Heart left ventricle (tissue), 16 donors: ENCODE measurements at regions not wholly inside any gene's neighbourhood (a gene's known extent, or its start where the extent isn't known, plus 50 kb on each side); places are given as distances from the start of the nearest gene placed in this dataset.
A peak's percentile ranks its signal among the peaks of the same experiment; 100 is the strongest.

Experiments
- ATAC-seq, 4 donors: fragments of 200-7000 bp; cut with Tn5 transposase; one replicate each; pipeline ENCODE4 v1.9.1; 2020 to 2022; ENCODE audit warnings: moderate library complexity in 4 of 4, mild to moderate bottlenecking in 3 of 4, moderate number of reproducible peaks in 1 of 4
- DNase-seq, 5 donors: peaks; one replicate each; pipeline ENCODE4 v3.0.0-alpha.2; 2020
- H3K27ac ChIP-seq, 12 donors: fragments of 200-600 bp; sonication (generic) in 4 of 12; one replicate each; pipeline versions ENCODE4 v1.5.0 to v1.8.0; 2016 to 2022; ENCODE audit warnings: mild to moderate bottlenecking in 2 of 12
- H3K27me3 ChIP-seq, 9 donors: fragments of 200-600 bp; sonication (generic) in 2 of 9; one replicate each; pipeline versions ENCODE4 v1.5.1 to v1.8.0; 2016 to 2022; ENCODE audit warnings: mild to moderate bottlenecking in 3 of 9
- H3K36me3 ChIP-seq, 9 donors: fragments of 200-600 bp; sonication (generic) in 2 of 9; one replicate each; pipeline versions ENCODE4 v1.5.0 to v1.8.0; 2018 to 2022; ENCODE audit warnings: mild to moderate bottlenecking in 2 of 9
- H3K4me1 ChIP-seq, 12 donors: fragments of 200-600 bp; sonication (generic) in 4 of 12; one replicate each; pipeline versions ENCODE4 v1.5.0 to v1.8.0; 2016 to 2022; ENCODE audit warnings: mild to moderate bottlenecking in 3 of 12
- H3K4me3 ChIP-seq, 12 donors: fragments of 200-600 bp; sonication (generic) in 4 of 12; one replicate each; pipeline versions ENCODE4 v1.5.0 to v1.8.0; 2017 to 2022; ENCODE audit warnings: mild to moderate bottlenecking in 9 of 12, moderate library complexity in 4 of 12
- H3K9me3 ChIP-seq, 12 donors: fragments of 200-600 bp; sonication (generic) in 4 of 12; one replicate each; pipeline versions ENCODE4 v1.5.0 to v1.8.0; 2016 to 2022; ENCODE audit warnings: mild to moderate bottlenecking in 1 of 12
- POLR2A ChIP-seq, 2 donors: fragments of 450-650 bp; IDR thresholded peaks; one replicate each; pipeline ENCODE4 v1.6.1; 2017; ENCODE audit warnings: antibody characterized with exemption in 2 of 2, mild to moderate bottlenecking in 2 of 2, moderate library complexity in 2 of 2
- WGBS, 4 donors: extraction: QIAGEN DNeasy Blood & Tissue Kit in 2 of 4; methylation state at CpG; one replicate each; pipeline versions ENCODE4 v1.1.5 to v1.1.7; 2013 to 2018; 5-methylcytosine and 5-hydroxymethylcytosine counted together
- intact Hi-C, 10 donors: fragments of 100-400 bp; cut with DNase I; formaldehyde crosslinking; loops; one replicate each; pipeline versions ENCODE4 v1.11.1 to v1.14.2; 2022
- TF ChIP-seq, protein P1 (sequence below), 12 donors: fragments of 200-600 bp; sonication (generic) in 4 of 12; IDR thresholded peaks; one replicate each; pipeline versions ENCODE4 v1.5.0 to v1.8.0; 2018 to 2022; ENCODE audit warnings: antibody characterized with exemption in 12 of 12, mild to moderate bottlenecking in 5 of 12
- donor health status: ischemic (EF 13 %, LVEDD 7.1; RV severe dilation, severe dysfunction).
- donor health status: healthy with polysubstance abuse.
- donor health status: DM: no; HTN: yes; CAD: no.
- donor health status: DM: no; HTN: no; CAD: no.
- donor health status: ischemic (EF 25% LVEDD 6.9; RV normal size, moderate dysfunction).
- donor health status: ischemic (EF 25% LVEDD 5.7; RV mildly dilated, moderate dysfunction).
- donor health status: healthy.
- donor health status: DM: yes; HTN: yes; CAD: no.
- donor health status: ischemic (EF 35%, LVEDD 5.7; RV mildly dilated, moderate dysfunction).
- donor health status: nonischemic (EF 11% LVEDD 7.7; RV severe dilation, severe dysfunction).
- donor health status: DM: yes; HTN: yes; CAD: no.
- donor health status: PGD.
- donor health status: ischemic (EF 29% LVEDD 5.4; RV normal size, mild dysfunction).
- donor health status: nonischemic (EF 23%, LVEDD 6.1; RV moderate dilation, normal function).

DNA sequence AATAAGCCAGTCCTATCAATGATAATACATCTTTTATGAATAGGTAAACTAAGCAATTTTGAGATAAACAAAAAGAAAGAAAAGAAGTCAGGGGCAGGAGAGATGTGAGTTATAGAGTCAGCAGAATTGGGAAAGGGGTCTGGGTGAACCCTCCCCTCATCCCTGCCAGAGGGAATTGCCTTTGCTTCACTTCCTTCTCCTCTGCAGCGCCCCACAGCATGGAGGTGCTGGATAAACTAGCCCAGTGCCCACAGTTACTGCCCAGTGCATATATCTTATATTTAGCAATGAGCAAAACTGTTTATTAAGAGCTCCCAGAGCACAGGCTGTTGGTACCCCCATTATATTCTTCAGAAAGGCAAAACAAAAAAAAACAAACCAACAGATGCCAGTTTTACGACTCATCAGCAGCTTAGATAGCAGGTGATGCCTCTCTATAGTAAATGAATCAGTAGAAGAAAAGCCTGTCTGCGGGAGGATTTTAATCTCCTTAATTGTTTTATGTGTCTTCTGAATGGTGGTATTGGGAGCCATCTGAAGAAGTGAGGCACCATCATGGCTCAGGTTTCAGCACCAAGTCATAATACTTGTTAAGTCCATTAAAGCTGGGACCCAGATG is 419.2 kb downstream of the EPM2A start:
- 86 to 92% (median 88%) methylated on average over 3 of the region's 3 CpGs for WGBS, 4 donors
- ATAC-seq (no peak), DNase-seq (no peak)
- Histone ChIP-seq H3K4me1 (no peaks in the 10 kb centered on the region), H3K27me3 (no peaks in the 10 kb centered on the region), H3K9me3 (peaks cover 0 to 11% (median 0%) of the 10 kb centered on the region in 12 donors), H3K27ac (no peak overlapping the region), H3K4me3 (no peak overlapping the region), H3K36me3 (no peaks in the 10 kb centered on the region)
- intact Hi-C loops = no loop called here
- no peak for TF ChIP-seq POLR2A (IDR thresholded peaks at IDR 0.05)
- TF ChIP-seq, protein P1, sequence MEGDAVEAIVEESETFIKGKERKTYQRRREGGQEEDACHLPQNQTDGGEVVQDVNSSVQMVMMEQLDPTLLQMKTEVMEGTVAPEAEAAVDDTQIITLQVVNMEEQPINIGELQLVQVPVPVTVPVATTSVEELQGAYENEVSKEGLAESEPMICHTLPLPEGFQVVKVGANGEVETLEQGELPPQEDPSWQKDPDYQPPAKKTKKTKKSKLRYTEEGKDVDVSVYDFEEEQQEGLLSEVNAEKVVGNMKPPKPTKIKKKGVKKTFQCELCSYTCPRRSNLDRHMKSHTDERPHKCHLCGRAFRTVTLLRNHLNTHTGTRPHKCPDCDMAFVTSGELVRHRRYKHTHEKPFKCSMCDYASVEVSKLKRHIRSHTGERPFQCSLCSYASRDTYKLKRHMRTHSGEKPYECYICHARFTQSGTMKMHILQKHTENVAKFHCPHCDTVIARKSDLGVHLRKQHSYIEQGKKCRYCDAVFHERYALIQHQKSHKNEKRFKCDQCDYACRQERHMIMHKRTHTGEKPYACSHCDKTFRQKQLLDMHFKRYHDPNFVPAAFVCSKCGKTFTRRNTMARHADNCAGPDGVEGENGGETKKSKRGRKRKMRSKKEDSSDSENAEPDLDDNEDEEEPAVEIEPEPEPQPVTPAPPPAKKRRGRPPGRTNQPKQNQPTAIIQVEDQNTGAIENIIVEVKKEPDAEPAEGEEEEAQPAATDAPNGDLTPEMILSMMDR (IDR thresholded peaks at IDR 0.05) = no peak

DNA sequence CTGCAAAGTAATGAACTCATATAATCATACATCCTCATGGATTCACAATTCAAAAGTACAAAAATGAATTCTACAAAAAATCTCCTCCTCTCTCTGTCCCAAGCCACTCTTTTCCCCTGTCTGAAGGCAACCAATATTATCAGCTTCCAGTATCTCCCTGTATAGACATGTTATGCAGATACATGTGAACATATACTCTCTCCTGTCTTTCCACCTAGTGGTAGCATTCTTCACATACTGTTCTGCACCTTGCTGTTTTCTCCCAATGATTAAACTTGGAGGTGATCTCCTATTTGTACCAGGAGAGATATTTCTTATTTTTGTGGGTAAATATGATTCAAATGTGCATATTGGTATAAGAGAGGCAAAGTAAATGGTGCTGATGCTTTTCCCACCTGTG is 416.4 kb downstream of the EPM2A start:
- Histone ChIP-seq H3K9me3 (peaks cover 0 to 11% (median 0%) of the 10 kb centered on the region in 12 donors), H3K4me3 (no peak overlapping the region), H3K4me1 (peaks cover 0 to 5% (median 0%) of the 10 kb centered on the region in 12 donors), H3K27me3 (no peaks in the 10 kb centered on the region), H3K36me3 (no peaks in the 10 kb centered on the region), H3K27ac (no peak overlapping the region)
- ATAC-seq (no peak), DNase-seq (no peak)
- no peak for TF ChIP-seq POLR2A (IDR thresholded peaks at IDR 0.05)
- TF ChIP-seq, protein P1 (IDR thresholded peaks at IDR 0.05) = no peak
- intact Hi-C loops = no loop called here

DNA sequence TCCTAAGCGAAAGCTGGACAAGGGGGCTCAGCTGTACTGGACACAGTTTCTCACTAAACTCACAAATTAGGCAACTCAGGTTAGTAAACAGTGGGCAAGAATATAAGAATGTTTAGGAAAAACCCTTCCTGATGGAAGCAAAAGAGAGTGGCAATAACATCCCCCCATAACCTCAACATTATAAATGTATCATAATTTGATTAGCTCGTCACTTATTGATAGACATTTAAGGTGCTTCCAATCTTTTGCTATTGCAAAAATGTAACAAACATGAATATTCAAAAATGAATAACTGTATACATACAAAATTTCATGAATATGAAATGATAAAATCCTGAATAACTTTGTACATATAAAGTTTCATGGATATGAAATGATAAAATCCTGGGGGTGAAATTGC is 415.7 kb downstream of the EPM2A start:
- H3K27ac ChIP-seq = no peak overlapping the region
- H3K9me3 ChIP-seq = peaks cover 0 to 11% (median 0%) of the 10 kb centered on the region in 12 donors
- H3K4me3 ChIP-seq = no peak overlapping the region
- H3K4me1 ChIP-seq = peaks cover 0 to 12% (median 2%) of the 10 kb centered on the region in 12 donors
- no peak for DNase-seq
- TF ChIP-seq POLR2A (IDR thresholded peaks at IDR 0.05) = no peak
- 86 to 96% (median 91%) methylated on average over 2 of the region's 2 CpGs for WGBS, 4 donors
- intact Hi-C loops = no loop called here
- ATAC-seq = no peak
- H3K27me3 ChIP-seq = no peaks in the 10 kb centered on the region
- no peaks in the 10 kb centered on the region for H3K36me3 ChIP-seq

DNA sequence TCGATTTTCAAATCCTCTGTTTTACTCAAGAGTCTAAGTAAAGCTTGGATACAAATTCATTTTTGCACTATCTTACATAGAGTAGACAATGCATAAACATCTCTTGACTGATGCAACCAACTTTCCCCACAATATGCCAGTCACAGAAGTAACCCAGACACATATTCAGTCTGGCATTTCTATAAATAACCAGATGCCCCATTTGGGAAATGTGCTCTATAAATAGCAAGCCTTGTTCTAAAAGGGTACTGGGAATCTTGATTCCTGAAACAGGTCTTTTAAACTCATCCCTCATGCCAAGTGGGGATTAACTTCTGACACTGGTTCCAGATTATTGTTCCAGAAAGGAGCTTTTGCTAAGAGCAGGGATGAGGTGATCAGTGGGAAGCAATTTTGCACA is 411.7 kb downstream of the EPM2A start:
- ATAC-seq = peak; percentile 94 to 98 (median 95)
- Histone ChIP-seq H3K4me3 (no peak overlapping the region), H3K27ac (peak overlapping the region; percentile 8 to 86 (median 60)), H3K27me3 (no peaks in the 10 kb centered on the region), H3K36me3 (no peaks in the 10 kb centered on the region), H3K9me3 (no peaks in the 10 kb centered on the region), H3K4me1 (peaks cover 0 to 15% (median 2%) of the 10 kb centered on the region in 12 donors)
- WGBS, 4 donors = 65 to 84% (median 70%) methylated on average over 1 of the region's 1 CpG
- DNase-seq = no peak
- intact Hi-C loops = no loop called here
- no peak for TF ChIP-seq POLR2A (IDR thresholded peaks at IDR 0.05)
- TF ChIP-seq, protein P1 (IDR thresholded peaks at IDR 0.05) = no peak

DNA sequence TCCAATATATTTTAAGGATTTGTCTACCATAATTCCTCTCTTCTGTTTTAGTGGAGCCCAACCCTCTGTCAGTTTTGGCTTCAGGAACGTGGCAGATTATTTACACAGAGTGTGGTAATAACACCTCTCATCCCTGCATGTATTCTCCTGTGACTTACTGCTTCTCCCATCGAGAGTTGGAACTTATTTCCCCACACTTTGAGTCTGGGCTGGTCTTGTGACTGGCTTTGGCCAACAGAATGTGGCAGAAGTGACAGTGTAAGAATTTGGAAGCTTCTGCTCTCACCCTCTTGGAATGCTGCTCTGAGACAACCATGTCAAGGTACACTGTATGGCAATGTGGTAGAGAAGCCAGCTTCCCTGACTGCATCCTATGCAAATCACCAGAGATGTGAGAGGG is 407.7 kb downstream of the EPM2A start:
- TF ChIP-seq POLR2A (IDR thresholded peaks at IDR 0.05) = no peak
- TF ChIP-seq, protein P1 (IDR thresholded peaks at IDR 0.05) = no peak
- intact Hi-C loops = no loop called here
- no peaks in the 10 kb centered on the region for H3K36me3 ChIP-seq

More for the DNA sequence above, 407.7 kb downstream of the EPM2A start:
- H3K27me3 ChIP-seq = no peaks in the 10 kb centered on the region
- 45 to 57% (median 50%) methylated on average over 2 of the region's 2 CpGs for whole genome bisulfite sequencing, 4 donors
- H3K9me3 ChIP-seq = no peaks in the 10 kb centered on the region
- ATAC-seq = no peak
- no peak overlapping the region for H3K27ac ChIP-seq
- peaks cover 0 to 24% (median 3%) of the 10 kb centered on the region in 12 donors for H3K4me1 ChIP-seq
- H3K4me3 ChIP-seq = no peak overlapping the region
- no peak for DNase-seq
